Fibroblast of villous mesenchyme (primary cell): ENCODE measurements at regions not wholly inside any gene's neighbourhood (a gene's known extent, or its start where the extent isn't known, plus 50 kb on each side); places are given as distances from the start of the nearest gene placed in this dataset.
"Not testable (repeated sequence)": the region's sequence is repeated elsewhere in the genome, so short reads cannot be mapped to it uniquely, and the experiment has no call there.

Experiments
- DNase-seq: peaks from one replicate; pipeline ENCODE4 v3.0.0-alpha.2; 2010; ENCODE audit warnings: low read depth
- H3K4me3 ChIP-seq: 2 replicates; pipeline ENCODE4 v1.5.1; 2011; ENCODE audit warnings: low read depth, mild to moderate bottlenecking, low read length
- TF ChIP-seq, protein P1 (sequence below): IDR thresholded peaks from 2 replicates; pipeline ENCODE4 v1.5.1; 2012; ENCODE audit warnings: low read depth, mild to moderate bottlenecking, low read length; ENCODE audit not compliant: insufficient read depth

DNA sequence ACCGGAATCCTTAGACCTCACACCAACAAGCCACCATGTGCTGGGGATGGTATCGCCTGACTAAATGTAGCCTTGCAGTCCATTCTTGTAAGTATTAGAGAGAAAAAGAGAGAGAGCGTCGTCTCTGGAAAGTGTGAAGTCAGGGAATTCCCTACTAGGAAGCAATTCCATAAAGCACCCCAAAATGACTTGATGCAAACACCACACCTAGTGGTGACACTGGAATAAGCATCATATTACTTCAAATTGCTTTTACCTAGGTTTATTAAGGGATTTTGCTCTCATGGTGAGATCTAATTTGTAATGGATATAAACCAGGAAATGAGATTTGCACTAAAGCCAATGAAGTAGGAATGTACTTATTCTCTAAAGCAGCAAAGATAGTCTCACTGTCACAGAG is 111.4 kb upstream of the METTL9 start:
- not testable (repeated sequence) for H3K4me3 ChIP-seq, DNase-seq

- DNase-seq, H3K4me3 ChIP-seq: not testable (repeated sequence)
Observed at GRCh38 chr16:21499046-21499445, 100.3 kb upstream of the METTL9 start.

GRCh38 chr16:21501223-21501868 is 98.0 kb upstream of the METTL9 start:
- H3K4me3 ChIP-seq, result peak overlapping the region; percentile 73
- peak; percentile 64 for DNase-seq

DNA sequence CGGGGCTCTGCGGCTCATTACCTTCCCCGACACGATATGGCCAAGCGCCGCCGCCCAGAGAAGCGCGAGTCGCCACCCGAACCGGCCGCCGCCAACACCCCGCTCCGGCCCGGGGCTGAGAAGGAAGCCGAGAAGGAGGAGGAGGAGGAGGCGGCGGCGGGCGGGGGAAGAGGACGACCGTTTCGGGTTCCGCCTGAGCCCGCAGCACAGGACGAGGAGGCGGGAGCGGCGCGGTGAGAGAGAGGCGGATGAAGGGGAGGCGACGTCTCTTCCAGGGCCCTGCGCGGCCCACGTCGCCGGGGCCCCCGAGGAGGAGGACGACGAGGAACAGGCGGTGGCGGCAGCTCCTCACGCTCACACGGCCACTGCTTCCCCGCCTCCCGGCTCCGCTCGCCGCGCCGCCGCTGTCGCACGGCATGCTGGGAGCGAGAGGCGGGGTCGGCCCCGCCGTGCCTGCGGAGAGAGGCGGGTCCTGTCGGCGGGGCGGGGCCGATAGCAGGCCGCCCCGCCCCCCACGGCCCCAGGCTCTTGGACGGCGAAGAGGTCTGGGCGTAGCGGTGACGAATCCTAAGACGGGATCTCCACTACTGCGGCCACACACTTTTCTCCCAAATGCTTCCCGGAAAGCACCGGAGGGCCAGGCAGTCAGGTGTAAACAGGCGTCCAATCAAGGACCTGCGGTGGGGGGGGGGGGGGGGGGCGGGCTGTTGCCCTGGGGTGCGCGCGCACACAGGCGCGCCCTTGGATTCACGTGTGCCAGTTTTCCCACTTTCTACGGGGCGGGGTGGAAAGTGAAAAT is 97.3 kb upstream of the METTL9 start:
- TF ChIP-seq, protein P1, sequence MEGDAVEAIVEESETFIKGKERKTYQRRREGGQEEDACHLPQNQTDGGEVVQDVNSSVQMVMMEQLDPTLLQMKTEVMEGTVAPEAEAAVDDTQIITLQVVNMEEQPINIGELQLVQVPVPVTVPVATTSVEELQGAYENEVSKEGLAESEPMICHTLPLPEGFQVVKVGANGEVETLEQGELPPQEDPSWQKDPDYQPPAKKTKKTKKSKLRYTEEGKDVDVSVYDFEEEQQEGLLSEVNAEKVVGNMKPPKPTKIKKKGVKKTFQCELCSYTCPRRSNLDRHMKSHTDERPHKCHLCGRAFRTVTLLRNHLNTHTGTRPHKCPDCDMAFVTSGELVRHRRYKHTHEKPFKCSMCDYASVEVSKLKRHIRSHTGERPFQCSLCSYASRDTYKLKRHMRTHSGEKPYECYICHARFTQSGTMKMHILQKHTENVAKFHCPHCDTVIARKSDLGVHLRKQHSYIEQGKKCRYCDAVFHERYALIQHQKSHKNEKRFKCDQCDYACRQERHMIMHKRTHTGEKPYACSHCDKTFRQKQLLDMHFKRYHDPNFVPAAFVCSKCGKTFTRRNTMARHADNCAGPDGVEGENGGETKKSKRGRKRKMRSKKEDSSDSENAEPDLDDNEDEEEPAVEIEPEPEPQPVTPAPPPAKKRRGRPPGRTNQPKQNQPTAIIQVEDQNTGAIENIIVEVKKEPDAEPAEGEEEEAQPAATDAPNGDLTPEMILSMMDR, result no peak
- peak; percentile 95 for DNase-seq
- peak overlapping the region; percentile 73 for H3K4me3 ChIP-seq

GRCh38 chr16:21503574-21503920 is 95.8 kb upstream of the METTL9 start:
- DNase-seq, H3K4me3 ChIP-seq: not testable (repeated sequence)

DNA sequence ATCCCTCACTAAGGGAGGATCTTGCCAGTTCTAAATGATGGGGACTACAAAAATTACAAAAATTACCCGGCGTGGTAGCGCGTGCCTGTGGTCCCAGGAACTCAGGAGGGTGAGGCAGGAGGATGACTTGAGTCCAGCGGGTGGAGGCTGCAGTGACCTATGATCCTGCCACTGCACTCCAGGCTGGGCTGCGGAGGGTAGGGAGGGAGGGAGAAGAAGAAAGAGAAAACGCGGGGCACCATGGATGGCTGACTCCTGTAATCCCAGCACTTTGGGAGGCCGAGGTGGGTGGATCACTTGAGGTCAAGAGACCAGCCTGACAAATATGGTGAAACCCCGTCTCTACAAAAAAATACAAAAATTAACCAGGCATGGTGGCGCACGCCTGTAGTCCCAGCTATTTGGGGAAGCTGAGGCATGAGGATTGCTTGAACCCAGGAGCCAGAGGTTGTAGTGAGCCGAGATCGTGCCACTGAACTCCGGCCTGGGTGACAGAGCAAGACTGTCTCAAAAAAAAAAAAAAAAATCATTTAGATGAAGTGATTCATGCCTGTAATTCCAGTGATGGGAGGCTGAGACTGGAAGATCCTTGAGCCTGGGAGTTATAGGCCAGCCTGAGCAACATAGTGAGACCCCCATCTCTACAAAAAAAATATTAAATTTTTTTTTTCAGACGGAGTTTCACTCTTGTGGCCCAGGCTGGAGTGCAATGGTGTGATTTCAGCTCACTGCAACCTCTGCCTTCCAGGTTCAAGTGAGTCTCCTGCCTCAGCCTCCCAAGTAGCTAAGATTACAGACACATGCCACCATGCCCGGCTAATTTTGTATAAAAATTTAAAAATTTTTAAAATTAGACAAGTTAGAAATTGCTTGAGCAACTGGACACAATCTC is 95.2 kb upstream of the METTL9 start:
- DNase-seq, H3K4me3 ChIP-seq: not testable (repeated sequence)

GRCh38 chr16:21505751-21506520 is 93.4 kb upstream of the METTL9 start:
- not testable (repeated sequence) for DNase-seq, H3K4me3 ChIP-seq

DNA sequence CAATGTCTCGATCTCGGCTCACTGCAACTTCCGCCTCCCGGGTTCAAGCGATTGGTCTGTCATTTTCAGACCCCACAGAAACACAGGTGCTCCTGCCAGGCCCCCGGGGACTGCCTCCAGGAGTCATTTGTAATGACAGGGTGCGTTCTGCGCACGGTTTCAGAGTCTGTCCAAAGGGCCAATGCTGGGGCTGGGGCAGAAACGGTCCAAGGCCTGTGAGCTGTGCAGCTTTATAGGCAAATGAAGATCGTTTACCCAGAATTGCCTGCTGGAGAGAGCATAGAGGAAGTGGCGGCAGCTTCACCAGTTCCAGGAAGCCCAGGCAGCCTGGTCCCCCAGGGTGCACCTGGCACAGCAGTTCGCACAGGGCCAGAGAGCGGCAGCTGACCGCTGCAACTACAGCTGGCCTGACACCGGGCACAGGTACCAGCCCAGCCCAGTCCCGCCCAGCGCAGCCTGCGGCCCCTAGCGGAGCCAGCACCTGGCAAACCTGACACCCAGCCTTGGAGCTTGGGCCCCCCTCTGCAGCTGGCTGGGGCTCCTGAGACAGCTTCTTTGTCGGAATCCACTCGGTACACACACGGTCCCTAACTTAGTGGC is 92.4 kb upstream of the METTL9 start:
- DNase-seq, H3K4me3 ChIP-seq: not testable (repeated sequence)

DNA sequence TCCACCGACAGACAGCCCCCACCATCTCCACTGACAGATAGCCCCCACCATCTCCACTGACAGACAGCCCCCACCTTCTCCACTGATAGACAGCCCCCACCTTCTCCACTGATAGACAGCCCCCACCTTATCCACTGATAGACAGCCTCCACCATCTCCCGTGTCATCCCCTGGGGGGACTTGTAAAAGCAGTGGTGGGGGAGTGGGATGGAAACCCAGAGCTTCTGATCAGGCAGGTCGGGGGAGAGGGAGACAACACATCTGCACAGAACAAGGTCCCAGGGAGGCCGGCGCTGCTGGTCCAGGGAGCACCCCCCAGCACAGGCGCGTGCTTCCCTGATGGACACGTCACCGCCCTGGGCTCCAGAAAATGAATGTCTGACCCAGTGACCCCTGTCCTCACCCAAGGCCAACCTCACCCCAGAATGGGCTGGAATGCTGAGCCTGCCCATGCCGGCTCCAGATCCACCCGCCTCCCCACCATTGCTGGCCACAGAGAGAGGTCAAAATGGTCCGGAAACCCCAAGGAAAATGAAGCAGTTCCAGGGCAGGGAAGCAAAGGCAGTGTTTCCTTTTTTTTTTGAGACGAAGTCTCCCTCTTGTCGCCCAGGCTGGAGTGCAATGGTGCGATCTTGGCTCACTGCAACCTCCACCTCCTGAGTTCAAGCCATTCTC is 91.6 kb upstream of the METTL9 start:
- DNase-seq, result peak; percentile 16

GRCh38 chr16:21508661-21509436 is 90.5 kb upstream of the METTL9 start:
- not testable (repeated sequence) for H3K4me3 ChIP-seq, DNase-seq

More for the DNA sequence above, 91.6 kb upstream of the METTL9 start:
- H3K4me3 ChIP-seq, result not testable (repeated sequence)

DNA sequence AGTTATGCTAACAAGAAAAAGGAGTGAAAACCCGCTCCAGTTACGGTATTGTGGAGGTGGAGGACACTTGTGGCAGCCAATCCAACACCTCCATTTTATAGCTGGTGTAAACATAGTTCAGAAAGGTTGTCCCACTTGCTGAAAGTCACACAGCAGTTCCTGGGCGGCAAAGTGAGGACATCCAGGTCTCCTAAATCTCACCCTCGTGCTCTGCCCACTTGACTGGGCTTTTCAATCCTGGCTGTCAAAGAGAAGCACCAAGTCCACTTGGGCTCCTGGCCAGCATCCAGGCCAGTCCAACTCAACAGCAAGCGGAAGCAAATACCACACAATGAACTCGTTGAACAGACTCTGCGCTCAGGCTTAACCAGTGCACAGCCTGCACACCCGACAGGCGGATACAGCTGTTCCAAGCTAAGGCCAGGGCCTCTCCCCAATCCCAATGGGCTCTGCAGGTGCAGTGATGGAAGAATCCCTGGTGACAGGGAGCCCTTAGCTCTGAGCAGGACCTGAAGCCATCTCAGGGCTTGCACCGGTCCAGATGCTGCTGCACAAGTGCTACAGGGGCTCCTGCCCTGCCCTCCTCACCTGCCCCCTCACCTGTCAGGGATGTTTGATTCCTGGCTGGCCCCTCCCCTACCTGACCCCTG is 89.8 kb upstream of the METTL9 start:
- not testable (repeated sequence) for DNase-seq, H3K4me3 ChIP-seq

DNA sequence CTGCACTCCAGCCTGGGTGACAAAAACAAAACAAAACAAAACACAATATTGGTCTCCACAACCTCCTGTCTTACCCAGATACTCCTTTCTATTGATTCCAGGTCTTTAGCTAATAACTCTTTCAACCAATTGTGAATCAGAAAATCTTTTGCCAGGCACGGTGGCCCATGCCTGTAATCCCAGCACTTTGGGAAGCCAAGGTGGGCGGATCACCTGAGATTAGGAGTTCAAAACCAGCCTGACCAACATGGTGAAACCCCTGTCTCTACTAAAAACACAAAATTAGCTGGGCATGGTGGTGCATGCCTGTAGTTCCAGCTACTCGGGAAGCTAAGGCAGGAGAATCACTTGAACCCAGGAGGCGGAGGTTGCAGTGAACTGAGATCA is 88.5 kb upstream of the METTL9 start:
- not testable (repeated sequence) for DNase-seq

GRCh38 chr16:21511315-21512210 is 87.8 kb upstream of the METTL9 start:
- DNase-seq, result peak; percentile 69
- H3K4me3 ChIP-seq, result not testable (repeated sequence)

More for the DNA sequence above, 88.5 kb upstream of the METTL9 start:
- H3K4me3 ChIP-seq, result not testable (repeated sequence)
